WTC11 (cell line): ENCODE measurements at regions not wholly inside any gene's neighbourhood (a gene's known extent, or its start where the extent isn't known, plus 50 kb on each side); places are given as distances from the start of the nearest gene placed in this dataset.
A peak's percentile ranks its signal among the peaks of the same experiment; 100 is the strongest.

Experiments
- ATAC-seq: fragments of 200-7000 bp; cut with Tn5 transposase; 2 replicates; pipeline ENCODE4 v1.10.0; 2021; ENCODE audit warnings: mild to moderate bottlenecking, moderate library complexity
- CTCF ChIA-PET: fragments of 300-600 bp; sonication (Branson Sonifier 250); formaldehyde crosslinking; loops from one replicate; lab custom pipeline; 2021; ENCODE audit warnings: antibody characterized with exemption; lab: Charles Lee
- POLR2A ChIA-PET: fragments of 350-600 bp; sonication (Branson Sonifier 250); formaldehyde crosslinking; loops from one replicate; lab custom pipeline; 2021; ENCODE audit warnings: antibody characterized with exemption; lab: Charles Lee
- DNase-seq: peaks from one replicate; pipeline ENCODE4 v3.0.0; 2021; ENCODE audit warnings: low spot score
- H3K27ac Mint-ChIP-seq: 2 replicates; pipeline ENCODE4 v1.8.0; 2021; ENCODE audit warnings: mixed read lengths
- H3K27me3 Mint-ChIP-seq: 2 replicates; pipeline ENCODE4 v1.8.0; 2021; ENCODE audit warnings: low read depth, mild to moderate bottlenecking, moderate library complexity, mixed read lengths
- H3K36me3 Mint-ChIP-seq: 2 replicates; pipeline ENCODE4 v1.8.0; 2021; ENCODE audit warnings: mixed read lengths
- H3K4me1 Mint-ChIP-seq: 2 replicates; pipeline ENCODE4 v1.8.0; 2022; ENCODE audit warnings: mixed read lengths
- H3K4me3 Mint-ChIP-seq: 2 replicates; pipeline ENCODE4 v1.8.0; 2021; ENCODE audit warnings: mild to moderate bottlenecking, moderate library complexity, mixed read lengths
- H3K9me3 Mint-ChIP-seq: 2 replicates; pipeline ENCODE4 v1.8.0; 2021; ENCODE audit warnings: mixed read lengths
- CBFB ChIP-seq: sonication (generic); formaldehyde crosslinking; IDR thresholded peaks from 2 replicates; pipeline ENCODE4 v1.8.1; 2022; ENCODE audit warnings: mild to moderate bottlenecking, low read depth, missing genetic modification reagents
- CREB1 ChIP-seq: sonication (generic); formaldehyde crosslinking; IDR thresholded peaks from 2 replicates; pipeline ENCODE4 v1.8.0; 2023; ENCODE audit warnings: mild to moderate bottlenecking, missing genetic modification reagents
- FOXK1 ChIP-seq: sonication (generic); formaldehyde crosslinking; IDR thresholded peaks from 2 replicates; pipeline ENCODE4 v1.8.0; 2022; ENCODE audit warnings: mild to moderate bottlenecking, moderate library complexity, missing genetic modification reagents
- GABPB1 ChIP-seq: sonication (generic); formaldehyde crosslinking; IDR thresholded peaks from 2 replicates; pipeline ENCODE4 v1.8.1; 2023; ENCODE audit warnings: mild to moderate bottlenecking, missing genetic modification reagents
- GRHL2 ChIP-seq: fragments of 250-450 bp; sonication (Bioruptor Pico); IDR thresholded peaks from 2 replicates; pipeline ENCODE4 v1.8.0; 2022; ENCODE audit warnings: mild to moderate bottlenecking, moderate library complexity; ENCODE audit not compliant: insufficient replicate concordance, severe bottlenecking
- MYBL2 ChIP-seq: sonication (generic); formaldehyde crosslinking; IDR thresholded peaks from 2 replicates; pipeline ENCODE4 v1.8.1; 2023; ENCODE audit warnings: mild to moderate bottlenecking, moderate library complexity, missing genetic modification reagents
- TCF7 ChIP-seq: sonication (generic); formaldehyde crosslinking; IDR thresholded peaks from 2 replicates; pipeline ENCODE4 v1.8.0; 2022; ENCODE audit warnings: mild to moderate bottlenecking, low read depth, missing genetic modification reagents, moderate library complexity
- TEAD4 ChIP-seq: sonication (generic); formaldehyde crosslinking; IDR thresholded peaks from 2 replicates; pipeline ENCODE4 v1.8.0; 2022; ENCODE audit warnings: mild to moderate bottlenecking, missing genetic modification reagents
- ZNF263 ChIP-seq: sonication (generic); formaldehyde crosslinking; IDR thresholded peaks from 2 replicates; pipeline ENCODE4 v1.8.1; 2022; ENCODE audit warnings: low read depth, mild to moderate bottlenecking, moderate library complexity, missing genetic modification reagents
- ZNF671 ChIP-seq: fragments of 250-450 bp; sonication (Bioruptor Pico); IDR thresholded peaks from 2 replicates; pipeline ENCODE4 v1.8.0; 2021; ENCODE audit warnings: mild to moderate bottlenecking
- TF ChIP-seq, protein P1 (sequence below): fragments of 250-450 bp; sonication (Bioruptor Pico); IDR thresholded peaks from 2 replicates; pipeline ENCODE4 v2.1.2; 2022; ENCODE audit warnings: mild to moderate bottlenecking, moderate library complexity
- TF ChIP-seq, protein P2 (sequence below): sonication (generic); formaldehyde crosslinking; conservative IDR thresholded peaks from 2 replicates; pipeline ENCODE4 v1.8.1; 2022; ENCODE audit warnings: mild to moderate bottlenecking, missing genetic modification reagents
- TF ChIP-seq, protein P3 (sequence below): sonication (generic); formaldehyde crosslinking; IDR thresholded peaks from 2 replicates; pipeline ENCODE4 v1.8.0; 2023; ENCODE audit warnings: missing genetic modification reagents
- TF ChIP-seq, protein P4 (sequence below): fragments of 250-450 bp; sonication (Bioruptor Pico); IDR thresholded peaks from 2 replicates; pipeline ENCODE4 v1.9.0; 2021; ENCODE audit warnings: mild to moderate bottlenecking
- TF ChIP-seq, protein P5 (sequence below): sonication (generic); formaldehyde crosslinking; IDR thresholded peaks from 2 replicates; pipeline ENCODE4 v1.8.1; 2022; ENCODE audit warnings: mild to moderate bottlenecking, moderate library complexity, missing genetic modification reagents
- TF ChIP-seq, protein P6 (sequence below): sonication (generic); formaldehyde crosslinking; IDR thresholded peaks from 2 replicates; pipeline ENCODE4 v1.8.1; 2023; ENCODE audit warnings: mild to moderate bottlenecking, missing genetic modification reagents, borderline replicate concordance

DNA sequence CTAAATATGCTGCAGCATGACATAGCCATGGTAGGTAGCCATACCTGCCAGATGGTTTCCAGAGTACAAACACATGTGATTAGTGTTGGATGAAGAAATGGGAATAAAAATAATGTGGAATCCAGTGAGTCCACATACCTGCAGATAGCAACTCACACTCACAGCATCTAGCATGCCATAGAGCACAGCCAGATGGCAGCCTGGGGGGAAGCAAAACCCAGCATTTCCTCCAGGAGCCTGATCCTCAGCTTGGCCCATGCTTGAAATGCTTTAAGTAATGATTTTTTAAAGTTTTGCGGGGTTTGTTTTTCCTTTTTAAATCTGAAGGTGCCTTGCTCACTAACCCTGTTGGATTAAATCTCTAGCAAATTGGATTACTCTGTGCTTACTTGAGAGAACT lies 535.1 kb downstream of the STK39 start (continued):
- TF ChIP-seq, protein P1, sequence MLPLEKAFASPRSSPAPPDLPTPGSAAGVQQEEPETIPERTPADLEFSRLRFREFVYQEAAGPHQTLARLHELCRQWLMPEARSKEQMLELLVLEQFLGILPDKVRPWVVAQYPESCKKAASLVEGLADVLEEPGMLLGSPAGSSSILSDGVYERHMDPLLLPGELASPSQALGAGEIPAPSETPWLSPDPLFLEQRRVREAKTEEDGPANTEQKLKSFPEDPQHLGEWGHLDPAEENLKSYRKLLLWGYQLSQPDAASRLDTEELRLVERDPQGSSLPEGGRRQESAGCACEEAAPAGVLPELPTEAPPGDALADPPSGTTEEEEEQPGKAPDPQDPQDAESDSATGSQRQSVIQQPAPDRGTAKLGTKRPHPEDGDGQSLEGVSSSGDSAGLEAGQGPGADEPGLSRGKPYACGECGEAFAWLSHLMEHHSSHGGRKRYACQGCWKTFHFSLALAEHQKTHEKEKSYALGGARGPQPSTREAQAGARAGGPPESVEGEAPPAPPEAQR (CRISPR knock-in tag): no peak

DNA sequence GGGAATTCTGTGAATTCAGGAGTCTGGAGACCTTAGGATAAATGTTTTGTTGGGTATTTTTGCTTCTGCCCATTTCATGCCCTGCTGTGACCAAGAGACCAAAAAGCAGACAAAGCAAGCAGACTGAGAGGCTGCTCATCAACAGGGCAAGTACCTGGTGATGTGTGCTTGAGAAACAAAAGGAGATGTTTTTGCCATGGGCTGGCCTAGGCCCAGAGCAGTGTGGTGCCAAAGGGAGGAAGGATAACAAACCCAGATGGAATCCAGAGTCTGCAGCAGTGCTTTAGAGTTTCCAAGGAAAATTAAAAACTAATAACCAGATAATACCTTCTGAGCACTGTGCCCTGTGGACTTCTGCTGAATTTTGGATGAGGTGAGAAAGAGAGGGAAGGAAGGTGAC lies 538.4 kb downstream of the STK39 start:
- ATAC-seq (0 out of 2 replicates have a peak, but pooled peaks have one; percentile 28), DNase-seq (no peak)
- Mint-ChIP-seq H3K4me3 (no peak overlapping the region), H3K9me3 (peaks cover 14% of the 10 kb centered on the region), H3K27me3 (no peaks in the 10 kb centered on the region), H3K4me1 (peaks cover 4% of the 10 kb centered on the region), H3K27ac (0 out of 2 replicates have a peak overlapping the region, but pooled peaks have one; percentile 3), H3K36me3 (peaks cover 6% of the 10 kb centered on the region)
- TF ChIP-seq, protein P2, sequence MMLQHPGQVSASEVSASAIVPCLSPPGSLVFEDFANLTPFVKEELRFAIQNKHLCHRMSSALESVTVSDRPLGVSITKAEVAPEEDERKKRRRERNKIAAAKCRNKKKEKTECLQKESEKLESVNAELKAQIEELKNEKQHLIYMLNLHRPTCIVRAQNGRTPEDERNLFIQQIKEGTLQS: no peak
- TF ChIP-seq ZNF671 (CRISPR knock-in tag) (no peak), CBFB (CRISPR knock-in tag) (no peak), GRHL2 (CRISPR knock-in tag) (no peak), ZNF263 (CRISPR knock-in tag) (no peak), TCF7 (CRISPR knock-in tag) (no peak), FOXK1 (no peak), GABPB1 (CRISPR knock-in tag) (no peak), MYBL2 (CRISPR knock-in tag) (no peak), CREB1 (CRISPR knock-in tag) (no peak), TEAD4 (CRISPR knock-in tag) (no peak)
- TF ChIP-seq, protein P3, sequence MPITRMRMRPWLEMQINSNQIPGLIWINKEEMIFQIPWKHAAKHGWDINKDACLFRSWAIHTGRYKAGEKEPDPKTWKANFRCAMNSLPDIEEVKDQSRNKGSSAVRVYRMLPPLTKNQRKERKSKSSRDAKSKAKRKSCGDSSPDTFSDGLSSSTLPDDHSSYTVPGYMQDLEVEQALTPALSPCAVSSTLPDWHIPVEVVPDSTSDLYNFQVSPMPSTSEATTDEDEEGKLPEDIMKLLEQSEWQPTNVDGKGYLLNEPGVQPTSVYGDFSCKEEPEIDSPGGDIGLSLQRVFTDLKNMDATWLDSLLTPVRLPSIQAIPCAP (CRISPR knock-in tag): no peak
- TF ChIP-seq, protein P4, sequence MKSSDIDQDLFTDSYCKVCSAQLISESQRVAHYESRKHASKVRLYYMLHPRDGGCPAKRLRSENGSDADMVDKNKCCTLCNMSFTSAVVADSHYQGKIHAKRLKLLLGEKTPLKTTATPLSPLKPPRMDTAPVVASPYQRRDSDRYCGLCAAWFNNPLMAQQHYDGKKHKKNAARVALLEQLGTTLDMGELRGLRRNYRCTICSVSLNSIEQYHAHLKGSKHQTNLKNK: no peak
- TF ChIP-seq, protein P5, sequence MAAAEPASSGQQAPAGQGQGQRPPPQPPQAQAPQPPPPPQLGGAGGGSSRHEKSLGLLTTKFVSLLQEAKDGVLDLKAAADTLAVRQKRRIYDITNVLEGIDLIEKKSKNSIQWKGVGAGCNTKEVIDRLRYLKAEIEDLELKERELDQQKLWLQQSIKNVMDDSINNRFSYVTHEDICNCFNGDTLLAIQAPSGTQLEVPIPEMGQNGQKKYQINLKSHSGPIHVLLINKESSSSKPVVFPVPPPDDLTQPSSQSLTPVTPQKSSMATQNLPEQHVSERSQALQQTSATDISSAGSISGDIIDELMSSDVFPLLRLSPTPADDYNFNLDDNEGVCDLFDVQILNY: no peak
- TF ChIP-seq, protein P6, sequence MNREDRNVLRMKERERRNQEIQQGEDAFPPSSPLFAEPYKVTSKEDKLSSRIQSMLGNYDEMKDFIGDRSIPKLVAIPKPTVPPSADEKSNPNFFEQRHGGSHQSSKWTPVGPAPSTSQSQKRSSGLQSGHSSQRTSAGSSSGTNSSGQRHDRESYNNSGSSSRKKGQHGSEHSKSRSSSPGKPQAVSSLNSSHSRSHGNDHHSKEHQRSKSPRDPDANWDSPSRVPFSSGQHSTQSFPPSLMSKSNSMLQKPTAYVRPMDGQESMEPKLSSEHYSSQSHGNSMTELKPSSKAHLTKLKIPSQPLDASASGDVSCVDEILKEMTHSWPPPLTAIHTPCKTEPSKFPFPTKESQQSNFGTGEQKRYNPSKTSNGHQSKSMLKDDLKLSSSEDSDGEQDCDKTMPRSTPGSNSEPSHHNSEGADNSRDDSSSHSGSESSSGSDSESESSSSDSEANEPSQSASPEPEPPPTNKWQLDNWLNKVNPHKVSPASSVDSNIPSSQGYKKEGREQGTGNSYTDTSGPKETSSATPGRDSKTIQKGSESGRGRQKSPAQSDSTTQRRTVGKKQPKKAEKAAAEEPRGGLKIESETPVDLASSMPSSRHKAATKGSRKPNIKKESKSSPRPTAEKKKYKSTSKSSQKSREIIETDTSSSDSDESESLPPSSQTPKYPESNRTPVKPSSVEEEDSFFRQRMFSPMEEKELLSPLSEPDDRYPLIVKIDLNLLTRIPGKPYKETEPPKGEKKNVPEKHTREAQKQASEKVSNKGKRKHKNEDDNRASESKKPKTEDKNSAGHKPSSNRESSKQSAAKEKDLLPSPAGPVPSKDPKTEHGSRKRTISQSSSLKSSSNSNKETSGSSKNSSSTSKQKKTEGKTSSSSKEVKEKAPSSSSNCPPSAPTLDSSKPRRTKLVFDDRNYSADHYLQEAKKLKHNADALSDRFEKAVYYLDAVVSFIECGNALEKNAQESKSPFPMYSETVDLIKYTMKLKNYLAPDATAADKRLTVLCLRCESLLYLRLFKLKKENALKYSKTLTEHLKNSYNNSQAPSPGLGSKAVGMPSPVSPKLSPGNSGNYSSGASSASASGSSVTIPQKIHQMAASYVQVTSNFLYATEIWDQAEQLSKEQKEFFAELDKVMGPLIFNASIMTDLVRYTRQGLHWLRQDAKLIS (CRISPR knock-in tag): no peak
- TF ChIP-seq, protein P1 (CRISPR knock-in tag): no peak
- ChIA-PET POLR2A (no interaction called here), CTCF (no interaction called here)
